ENCODE measurements at regions not wholly inside any gene's neighbourhood (a gene's known extent, or its start where the extent isn't known, plus 50 kb on each side); places are given as distances from the start of the nearest gene placed in this dataset.
A peak's percentile ranks its signal among the peaks of the same experiment; 100 is the strongest.

DNA sequence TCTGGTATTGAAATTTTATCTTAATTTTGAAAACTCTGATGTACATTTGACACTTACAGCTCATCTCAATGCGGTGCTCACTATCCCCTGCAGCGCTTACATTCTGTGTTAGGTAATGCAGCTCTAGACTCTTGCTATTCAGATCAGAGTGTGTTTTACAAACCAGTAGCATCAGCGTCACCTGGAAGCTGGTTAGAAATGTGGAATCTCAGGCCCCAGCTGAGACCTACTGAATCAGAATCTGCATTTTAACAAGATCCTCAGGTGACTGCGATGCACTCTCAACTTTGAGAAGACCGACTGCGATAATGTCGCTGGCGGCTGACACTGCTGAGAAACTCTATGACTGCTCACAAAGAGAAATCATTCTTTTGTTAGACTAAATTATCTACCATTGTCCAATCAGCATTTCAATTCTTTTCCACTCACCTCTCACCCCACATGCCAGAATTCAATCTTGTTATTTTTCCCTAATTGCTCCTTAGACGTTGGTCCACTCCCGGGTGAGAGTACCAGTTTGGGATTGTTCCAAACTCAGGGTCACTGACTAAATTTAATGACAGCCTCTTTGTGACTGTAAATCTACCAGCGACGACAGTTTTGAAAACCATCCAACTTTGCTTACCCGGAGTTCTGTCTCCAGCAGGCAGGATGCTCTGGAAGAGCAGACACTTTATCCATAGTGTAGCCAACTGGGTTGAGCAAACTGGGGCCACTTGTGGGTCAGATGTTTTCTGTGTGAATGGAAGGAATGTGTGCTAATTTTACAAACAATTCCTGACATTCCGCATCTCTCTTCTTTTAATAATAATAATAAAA is 140.1 kb upstream of the BTBD3 start:
- Histone ChIP-seq H3F3A (replicated peaks; ENCODE audit: low read depth) (no peaks in the 10 kb centered on the region), H3K4me2 (peak overlapping the region; percentile 59), H3K79me2 (replicated peaks; ENCODE audit: insufficient read depth) (no peaks in the 10 kb centered on the region), H3K27me3 (ENCODE audit: insufficient read depth) (no peaks in the 10 kb centered on the region), H3K9me2 (ENCODE audit: insufficient read depth) (no peaks in the 10 kb centered on the region; the same call in 1 of the 2 replicates), H3K4me3 (peak overlapping the region; percentile 23; the same call in 1 of the 2 replicates), H3K4me1 (ENCODE audit: insufficient read depth) (peaks cover 25% of the 10 kb centered on the region), H4K20me1 (replicated peaks; ENCODE audit: insufficient read depth) (no peaks in the 10 kb centered on the region), H2AFZ (peak overlapping the region; percentile 50), H3K27ac (ENCODE audit: low read depth) (no peak overlapping the region), H3K36me3 (ENCODE audit: insufficient read depth) (no peaks in the 10 kb centered on the region)
- Mint-ChIP-seq H3K4me1 (peaks cover 25% of the 10 kb centered on the region), H3K9me3 (no peaks in the 10 kb centered on the region; the same call in 2 of the 3 replicates), H3K36me3 (ENCODE audit: low read depth) (no peaks in the 10 kb centered on the region), H3K4me3 (peak overlapping the region; percentile 6; the same call in 1 of the 3 replicates), H3K27ac (peak overlapping the region; percentile 85), H3K27me3 (ENCODE audit: insufficient read depth, low read depth, poor library complexity) (no peaks in the 10 kb centered on the region)
- DNase-seq (ENCODE audit: low spot score) (peak; percentile 41), ATAC-seq (peak; percentile 74)
- TF ChIP-seq, protein P1, sequence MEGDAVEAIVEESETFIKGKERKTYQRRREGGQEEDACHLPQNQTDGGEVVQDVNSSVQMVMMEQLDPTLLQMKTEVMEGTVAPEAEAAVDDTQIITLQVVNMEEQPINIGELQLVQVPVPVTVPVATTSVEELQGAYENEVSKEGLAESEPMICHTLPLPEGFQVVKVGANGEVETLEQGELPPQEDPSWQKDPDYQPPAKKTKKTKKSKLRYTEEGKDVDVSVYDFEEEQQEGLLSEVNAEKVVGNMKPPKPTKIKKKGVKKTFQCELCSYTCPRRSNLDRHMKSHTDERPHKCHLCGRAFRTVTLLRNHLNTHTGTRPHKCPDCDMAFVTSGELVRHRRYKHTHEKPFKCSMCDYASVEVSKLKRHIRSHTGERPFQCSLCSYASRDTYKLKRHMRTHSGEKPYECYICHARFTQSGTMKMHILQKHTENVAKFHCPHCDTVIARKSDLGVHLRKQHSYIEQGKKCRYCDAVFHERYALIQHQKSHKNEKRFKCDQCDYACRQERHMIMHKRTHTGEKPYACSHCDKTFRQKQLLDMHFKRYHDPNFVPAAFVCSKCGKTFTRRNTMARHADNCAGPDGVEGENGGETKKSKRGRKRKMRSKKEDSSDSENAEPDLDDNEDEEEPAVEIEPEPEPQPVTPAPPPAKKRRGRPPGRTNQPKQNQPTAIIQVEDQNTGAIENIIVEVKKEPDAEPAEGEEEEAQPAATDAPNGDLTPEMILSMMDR (conservative IDR thresholded peaks at IDR 0.05; ENCODE audit: low read depth in 2 of 2) = no peak
- no peak for TF ChIP-seq JUNB (IDR thresholded peaks at IDR 0.05; ENCODE audit: unreplicated experiment)

DNA sequence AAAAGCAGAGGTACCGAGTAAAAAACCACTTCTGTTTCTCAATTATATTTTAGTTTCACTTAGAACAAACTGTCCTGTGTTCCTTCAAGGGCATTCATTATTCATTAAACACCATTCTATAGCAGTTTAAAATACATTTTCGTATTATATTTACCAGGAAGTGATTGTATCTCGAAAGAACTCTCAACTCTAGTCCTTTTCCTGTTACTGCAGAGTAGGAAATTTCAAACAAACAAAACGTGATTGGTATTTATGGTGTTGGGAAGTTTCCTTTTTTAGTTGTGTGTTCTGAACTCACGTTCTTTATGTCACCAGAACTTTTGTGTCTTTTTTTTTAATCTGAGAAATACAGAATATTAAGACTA is 139.5 kb upstream of the BTBD3 start:
- Mint-ChIP-seq H3K9me3 (no peaks in the 10 kb centered on the region), H3K4me1 (peaks cover 31% of the 10 kb centered on the region), H3K36me3 (ENCODE audit: low read depth) (no peaks in the 10 kb centered on the region), H3K27me3 (ENCODE audit: insufficient read depth, low read depth, poor library complexity) (no peaks in the 10 kb centered on the region), H3K27ac (no peak overlapping the region), H3K4me3 (no peak overlapping the region)
- ATAC-seq (no peak), DNase-seq (ENCODE audit: low spot score) (no peak)
- Histone ChIP-seq H3K4me2 (peak overlapping the region; percentile 59; the same call in 1 of the 2 replicates), H3K4me1 (ENCODE audit: insufficient read depth) (peaks cover 31% of the 10 kb centered on the region), H4K20me1 (replicated peaks; ENCODE audit: insufficient read depth) (no peaks in the 10 kb centered on the region), H3K27ac (ENCODE audit: low read depth) (no peak overlapping the region), H3K27me3 (ENCODE audit: insufficient read depth) (no peaks in the 10 kb centered on the region), H3K4me3 (no peak overlapping the region), H2AFZ (no peak overlapping the region), H3K9me2 (ENCODE audit: insufficient read depth) (no peaks in the 10 kb centered on the region; the same call in 1 of the 2 replicates), H3K79me2 (replicated peaks; ENCODE audit: insufficient read depth) (no peaks in the 10 kb centered on the region), H3K36me3 (ENCODE audit: insufficient read depth) (no peaks in the 10 kb centered on the region), H3F3A (replicated peaks; ENCODE audit: low read depth) (no peaks in the 10 kb centered on the region)
- no peak for TF ChIP-seq CREB1 (CRISPR knock-in tag; IDR thresholded peaks at IDR 0.05; ENCODE audit: low read depth)
- TF ChIP-seq NANOG (IDR thresholded peaks at IDR 0.05; ENCODE audit: borderline replicate concordance) = no peak
- TF ChIP-seq ZNF114 (CRISPR knock-in tag; IDR thresholded peaks at IDR 0.05) = no peak
- TF ChIP-seq JUNB (IDR thresholded peaks at IDR 0.05; ENCODE audit: unreplicated experiment) = no peak
- no peak for TF ChIP-seq EZH2 (IDR thresholded peaks at IDR 0.05; ENCODE audit: low read depth, unreplicated experiment)
- TF ChIP-seq, protein P2, sequence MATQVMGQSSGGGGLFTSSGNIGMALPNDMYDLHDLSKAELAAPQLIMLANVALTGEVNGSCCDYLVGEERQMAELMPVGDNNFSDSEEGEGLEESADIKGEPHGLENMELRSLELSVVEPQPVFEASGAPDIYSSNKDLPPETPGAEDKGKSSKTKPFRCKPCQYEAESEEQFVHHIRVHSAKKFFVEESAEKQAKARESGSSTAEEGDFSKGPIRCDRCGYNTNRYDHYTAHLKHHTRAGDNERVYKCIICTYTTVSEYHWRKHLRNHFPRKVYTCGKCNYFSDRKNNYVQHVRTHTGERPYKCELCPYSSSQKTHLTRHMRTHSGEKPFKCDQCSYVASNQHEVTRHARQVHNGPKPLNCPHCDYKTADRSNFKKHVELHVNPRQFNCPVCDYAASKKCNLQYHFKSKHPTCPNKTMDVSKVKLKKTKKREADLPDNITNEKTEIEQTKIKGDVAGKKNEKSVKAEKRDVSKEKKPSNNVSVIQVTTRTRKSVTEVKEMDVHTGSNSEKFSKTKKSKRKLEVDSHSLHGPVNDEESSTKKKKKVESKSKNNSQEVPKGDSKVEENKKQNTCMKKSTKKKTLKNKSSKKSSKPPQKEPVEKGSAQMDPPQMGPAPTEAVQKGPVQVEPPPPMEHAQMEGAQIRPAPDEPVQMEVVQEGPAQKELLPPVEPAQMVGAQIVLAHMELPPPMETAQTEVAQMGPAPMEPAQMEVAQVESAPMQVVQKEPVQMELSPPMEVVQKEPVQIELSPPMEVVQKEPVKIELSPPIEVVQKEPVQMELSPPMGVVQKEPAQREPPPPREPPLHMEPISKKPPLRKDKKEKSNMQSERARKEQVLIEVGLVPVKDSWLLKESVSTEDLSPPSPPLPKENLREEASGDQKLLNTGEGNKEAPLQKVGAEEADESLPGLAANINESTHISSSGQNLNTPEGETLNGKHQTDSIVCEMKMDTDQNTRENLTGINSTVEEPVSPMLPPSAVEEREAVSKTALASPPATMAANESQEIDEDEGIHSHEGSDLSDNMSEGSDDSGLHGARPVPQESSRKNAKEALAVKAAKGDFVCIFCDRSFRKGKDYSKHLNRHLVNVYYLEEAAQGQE (IDR thresholded peaks at IDR 0.05; ENCODE audit: unreplicated experiment) = no peak

Data from GM23338 (cell line).